Spleen (tissue), 7 donors: ENCODE measurements at regions not wholly inside any gene's neighbourhood (a gene's known extent, or its start where the extent isn't known, plus 50 kb on each side); places are given as distances from the start of the nearest gene placed in this dataset.

ENCODE experiments used
- CTCF ChIP-seq, 11 experiments: fragments of 200-600 bp in 7 of 11; fragments of 450-650 bp in 4 of 11; sonication (generic) in 4 of 11; IDR thresholded peaks in 8 of 11; conservative IDR thresholded peaks in 3 of 11; 1 replicate in 7 of 11; 2 replicates in 4 of 11; pipeline versions ENCODE4 v1.4.0 to v1.8.0; 2016 to 2021; ENCODE audit warnings: antibody characterized with exemption in 11 of 11, inconsistent platforms in 4 of 11, mild to moderate bottlenecking in 1 of 11
- POLR2A ChIP-seq, 3 donors: fragments of 450-650 bp; IDR thresholded peaks; one replicate each; pipeline ENCODE4 v1.5.1; 2017; ENCODE audit warnings: antibody characterized with exemption in 3 of 3, mild to moderate bottlenecking in 1 of 3
- POLR2AphosphoS5 ChIP-seq, 3 donors: sonication (generic); formaldehyde crosslinking; IDR thresholded peaks; one replicate each; pipeline ENCODE4 v1.5.1; 2017; ENCODE audit warnings: antibody characterized with exemption in 3 of 3
- donor health status: DM: no; HTN: no; CAD: no; lungs with moderate emphysema.
- donor health status: DM: no; HTN: no; CAD: no.
- donor health status: DM: no; HTN: no; CAD: no.

GRCh38 chr6:130766239-130767144, 60.7 kb upstream of the SMLR1 start:
- no peak for TF ChIP-seq POLR2A (IDR thresholded peaks at IDR 0.05)
- TF ChIP-seq CTCF (IDR thresholded peaks at IDR 0.05 in 8 of 11, conservative IDR thresholded peaks at IDR 0.05 in 3 of 11) = no peak
- TF ChIP-seq POLR2AphosphoS5 (IDR thresholded peaks at IDR 0.05) = no peak
